Endothelial cell of umbilical vein (primary cell): ENCODE measurements at regions not wholly inside any gene's neighbourhood (a gene's known extent, or its start where the extent isn't known, plus 50 kb on each side); places are given as distances from the start of the nearest gene placed in this dataset.

Experiments
- BruUV-seq: library from RNA; stranded (reverse); fragments of 400-500 nt; replicated peaks from 2 replicates; lab custom pipeline; 2021; lab: Mats Ljungman, UMichigan
- CTCF ChIA-PET: fragments of 300-600, 350-600 bp; sonication (Branson Sonifier 250); formaldehyde crosslinking; loops from one replicate; lab custom pipeline; 2021; ENCODE audit warnings: antibody characterized with exemption, inconsistent platforms; lab: Charles Lee
- POLR2A ChIA-PET: fragments of 300-600, 350-600 bp; sonication (Branson Sonifier 250); formaldehyde crosslinking; loops from one replicate; lab custom pipeline; 2021; ENCODE audit warnings: antibody characterized with exemption, inconsistent platforms; lab: Charles Lee
- DNase-seq: peaks from one replicate; pipeline ENCODE4 v3.0.0-alpha.2; 2011; ENCODE audit warnings: low read depth, low spot score
- FAIRE-seq: peaks from 2 replicates; lab custom pipeline; 2011; peaks lifted over from hg19 to GRCh38; lab: Jason Lieb, UNC
- H2AFZ ChIP-seq: 2 replicates; pipeline ENCODE4 v1.6.0; 2012; ENCODE audit warnings: low read depth, low read length, control low read depth, inconsistent platforms
- H3K27ac ChIP-seq: 2 replicates; pipeline ENCODE4 v1.5.1; 2011; ENCODE audit warnings: low read depth, mild to moderate bottlenecking, control low read depth, low read length, moderate library complexity; ENCODE audit not compliant: insufficient read depth
- H3K27me3 ChIP-seq, 2 experiments: 2 replicates each; pipeline versions ENCODE4 v1.6.0 to v1.6.1; 2011; ENCODE audit warnings: low read length in 2 of 2, mixed read lengths in 1 of 2; ENCODE audit not compliant: control insufficient read depth in 2 of 2, insufficient read depth in 2 of 2
- H3K36me3 ChIP-seq, 2 experiments: 2 replicates in 1 of 2; 3 replicates in 1 of 2; pipeline ENCODE4 v1.5.1; 2011; ENCODE audit warnings: low read length in 2 of 2, mild to moderate bottlenecking in 1 of 2, moderate library complexity in 1 of 2; ENCODE audit not compliant: control insufficient read depth in 2 of 2, insufficient read depth in 2 of 2; ENCODE audit errors: extremely low read depth in 1 of 2
- H3K4me1 ChIP-seq: 3 replicates; pipeline ENCODE4 v1.5.1; 2011; ENCODE audit warnings: mild to moderate bottlenecking, low read length; ENCODE audit not compliant: control insufficient read depth, insufficient read depth; ENCODE audit errors: extremely low read depth
- H3K4me2 ChIP-seq: 2 replicates; pipeline ENCODE4 v1.6.1; 2011; ENCODE audit warnings: low read length, control low read depth, mixed read lengths; ENCODE audit not compliant: insufficient read depth
- H3K4me3 ChIP-seq, 3 experiments: fragments of 200-600 bp in 1 of 3; sonication (generic), shearing (Covaris generic) in 1 of 3; replicated peaks in 1 of 3; 2 replicates each; pipeline ENCODE4 v1.5.1; 2011 to 2016; ENCODE audit warnings: control low read depth in 3 of 3, low read length in 3 of 3, mild to moderate bottlenecking in 2 of 3, inconsistent platforms in 1 of 3, low read depth in 1 of 3, moderate library complexity in 1 of 3; ENCODE audit not compliant: insufficient read depth in 1 of 3
- H3K79me2 ChIP-seq: 2 replicates; pipeline ENCODE4 v1.6.0; 2012; ENCODE audit warnings: low read length, inconsistent platforms; ENCODE audit not compliant: control insufficient read depth, insufficient read depth
- H3K9ac ChIP-seq: replicated peaks from 2 replicates; pipeline ENCODE3; 2011; ENCODE audit warnings: low read length, control low read depth; ENCODE audit not compliant: insufficient read depth; ENCODE audit errors: extremely low read depth
- H3K9me1 ChIP-seq: replicated peaks from 3 replicates; pipeline ENCODE4 v1.6.0; 2011; ENCODE audit warnings: mild to moderate bottlenecking, low read length; ENCODE audit not compliant: control insufficient read depth, insufficient read depth; ENCODE audit errors: extremely low read depth
- H3K9me3 ChIP-seq: replicated peaks from 2 replicates; pipeline ENCODE4 v1.5.1; 2012; ENCODE audit warnings: low read length, inconsistent platforms; ENCODE audit not compliant: control insufficient read depth, insufficient read depth
- H4K20me1 ChIP-seq: replicated peaks from 2 replicates; pipeline ENCODE3; 2011; ENCODE audit warnings: mild to moderate bottlenecking, low read length; ENCODE audit not compliant: control insufficient read depth, insufficient read depth; ENCODE audit errors: extremely low read depth
- CTCF ChIP-seq, 2 donors: IDR thresholded peaks; 1 replicate in 1 of 2; 2 replicates in 1 of 2; pipeline ENCODE4 v1.5.1; 2011; ENCODE audit warnings: low read length in 2 of 2, mild to moderate bottlenecking in 2 of 2, moderate library complexity in 2 of 2, control low read depth in 1 of 2, inconsistent platforms in 1 of 2, low read depth in 1 of 2; ENCODE audit not compliant: insufficient read depth in 1 of 2; ENCODE audit errors: extremely low read depth in 1 of 2
- EZH2 ChIP-seq: IDR thresholded peaks from 2 replicates; pipeline ENCODE4 v1.6.1; 2012; ENCODE audit warnings: borderline replicate concordance, low read depth, mild to moderate bottlenecking, moderate library complexity, low read length, inconsistent platforms; ENCODE audit not compliant: severe bottlenecking
- FOS ChIP-seq: IDR thresholded peaks from 2 replicates; pipeline ENCODE4 v1.6.1; 2011; ENCODE audit warnings: mild to moderate bottlenecking, low read length, moderate library complexity, borderline replicate concordance; ENCODE audit not compliant: insufficient read depth
- GATA2 ChIP-seq: IDR thresholded peaks from 2 replicates; pipeline ENCODE4 v1.7.0; 2011; ENCODE audit warnings: low read depth, mild to moderate bottlenecking, moderate library complexity, mixed read lengths, low read length; ENCODE audit not compliant: insufficient read length, insufficient read depth
- JUN ChIP-seq: IDR thresholded peaks from 2 replicates; pipeline ENCODE4 v1.6.1; 2011; ENCODE audit warnings: borderline replicate concordance, low read depth; ENCODE audit not compliant: insufficient read length, insufficient read depth
- MAX ChIP-seq: IDR thresholded peaks from 2 replicates; pipeline ENCODE4 v1.6.1; 2011; ENCODE audit not compliant: insufficient read depth, insufficient read length
- MYC ChIP-seq: IDR thresholded peaks from one replicate; pipeline ENCODE4 v1.6.1; 2011; ENCODE audit warnings: mild to moderate bottlenecking, low read depth, low read length
- POLR2A ChIP-seq: IDR thresholded peaks from 2 replicates; pipeline ENCODE4 v1.6.1; 2012; ENCODE audit warnings: low read depth, mild to moderate bottlenecking, control low read depth, low read length
- POLR2AphosphoS5 ChIP-seq: IDR thresholded peaks from 2 replicates; pipeline ENCODE4 v1.6.1; 2012; ENCODE audit warnings: low read depth, mild to moderate bottlenecking, control low read depth, low read length, moderate library complexity; ENCODE audit not compliant: insufficient read depth
- dilution Hi-C: fragments of 300-500 bp; cut with MboI; formaldehyde crosslinking; loops from one replicate; pipeline ENCODE4 v1.15.0; 2019; ENCODE audit warnings: low sequenced_read_pairs; ENCODE audit not compliant: extremely low pct_ligation_motif_present
- intact Hi-C: fragments of 100-400 bp; cut with micrococcal nuclease; formaldehyde crosslinking; loops from one replicate; pipeline ENCODE4 v1.10.0; 2022

GRCh38 chr2:81355436-81355835, 1050.9 kb upstream of the LRRTM1 start:
- DNase-seq (no peak), FAIRE-seq (no peak)
- ChIA-PET CTCF (no interaction called here), POLR2A (no interaction called here)
- no peaks in the 10 kb centered on the region for H3K36me3 ChIP-seq
- H3K4me1 ChIP-seq, result no peaks in the 10 kb centered on the region
- BruUV-seq, result no TSS peak
- H3K4me3 ChIP-seq, result no peak overlapping the region
- intact Hi-C loops, result no loop called here
- no peaks in the 10 kb centered on the region for H3K9me3 ChIP-seq
- dilution Hi-C loops, result no loop called here
- no peaks in the 10 kb centered on the region for H3K27me3 ChIP-seq
- H3K79me2 ChIP-seq, result no peaks in the 10 kb centered on the region
- H3K27ac ChIP-seq, result no peak overlapping the region
- no peaks in the 10 kb centered on the region for H4K20me1 ChIP-seq
- TF ChIP-seq EZH2 (no peak), POLR2AphosphoS5 (no peak), FOS (no peak), POLR2A (no peak), MAX (no peak), MYC (no peak), CTCF (IDR thresholded peaks at IDR 0.05; ENCODE audit: extremely low read depth in 1 of 2, insufficient read depth in 1 of 2, low read depth in 1 of 2, low read length in 2 of 2) (no peak), JUN (no peak), GATA2 (no peak)
- no peak overlapping the region for H3K4me2 ChIP-seq
- no peak overlapping the region for H3K9ac ChIP-seq
- no peak overlapping the region for H2AFZ ChIP-seq
- no peaks in the 10 kb centered on the region for H3K9me1 ChIP-seq
